SK-N-SH (cell line): ENCODE measurements at regions not wholly inside any gene's neighbourhood (a gene's known extent, or its start where the extent isn't known, plus 50 kb on each side); places are given as distances from the start of the nearest gene placed in this dataset.

Source experiments
- CTCF ChIA-PET: fragments of 300-600, 350-600 bp; formaldehyde crosslinking; extraction: SDS; loops from one replicate; lab custom pipeline; 2021; lab: Yijun Ruan, JAX
- POLR2A ChIA-PET: fragments of 350-600 bp; sonication (Branson Sonifier 250); formaldehyde crosslinking; extraction: SDS; loops from one replicate; lab custom pipeline; 2020; ENCODE audit warnings: antibody characterized with exemption, inconsistent platforms; lab: Yijun Ruan, JAX
- DNase-seq: peaks from one replicate; pipeline ENCODE4 v3.0.0; 2012
- H2AFZ ChIP-seq: fragments of 200-600 bp; sonication (generic); 2 replicates; pipeline ENCODE4 v1.8.1; 2016; ENCODE audit warnings: antibody characterized with exemption, mild to moderate bottlenecking, low read depth
- H3F3A ChIP-seq: fragments of 200-600 bp; sonication (generic); replicated peaks from 2 replicates; pipeline ENCODE3; 2016; ENCODE audit warnings: antibody characterized with exemption, mild to moderate bottlenecking; ENCODE audit not compliant: insufficient read depth
- H3K27ac ChIP-seq, 2 experiments: fragments of 200-500 bp in 1 of 2; fragments of 200-600 bp in 1 of 2; sonication (Bioruptor generic) in 1 of 2; sonication (generic), shearing (Covaris generic) in 1 of 2; 2 replicates each; pipeline versions ENCODE4 v1.5.1 to v1.6.1; 2014 to 2016; ENCODE audit warnings: low read depth in 2 of 2, inconsistent platforms in 1 of 2, low read length in 1 of 2, mild to moderate bottlenecking in 1 of 2, mixed read lengths in 1 of 2
- H3K27me3 ChIP-seq: fragments of 200-600 bp; sonication (generic), shearing (Covaris generic); 2 replicates; pipeline ENCODE4 v1.6.1; 2016; ENCODE audit warnings: mixed run types; ENCODE audit not compliant: insufficient read depth
- H3K36me3 ChIP-seq, 2 experiments: fragments of 200-500 bp in 1 of 2; fragments of 200-600 bp in 1 of 2; sonication (Bioruptor generic) in 1 of 2; sonication (generic) in 1 of 2; replicated peaks in 1 of 2; 2 replicates each; pipeline versions ENCODE3 to v1.5.1; 2014 to 2016; ENCODE audit warnings: low read length in 1 of 2, mild to moderate bottlenecking in 1 of 2; ENCODE audit not compliant: insufficient read depth in 2 of 2, control insufficient read depth in 1 of 2
- H3K4me1 ChIP-seq, 2 experiments: fragments of 200-500 bp in 1 of 2; fragments of 200-600 bp in 1 of 2; sonication (Bioruptor generic) in 1 of 2; sonication (generic), shearing (Covaris generic) in 1 of 2; 2 replicates each; pipeline versions ENCODE4 v1.5.1 to v1.6.1; 2014 to 2016; ENCODE audit warnings: low read depth in 1 of 2, low read length in 1 of 2, mixed run types in 1 of 2; ENCODE audit not compliant: insufficient read depth in 2 of 2, control insufficient read depth in 1 of 2
- H3K4me2 ChIP-seq: fragments of 200-600 bp; sonication (generic), shearing (Covaris generic); 2 replicates; pipeline ENCODE4 v1.6.1; 2017; ENCODE audit warnings: mixed run types
- H3K4me3 ChIP-seq, 2 experiments: fragments of 200-500 bp in 1 of 2; fragments of 200-600 bp in 1 of 2; sonication (Bioruptor generic) in 1 of 2; sonication (generic), shearing (Covaris generic) in 1 of 2; 2 replicates each; pipeline versions ENCODE4 v1.5.1 to v1.8.1; 2014 to 2016; ENCODE audit warnings: low read depth in 2 of 2, inconsistent platforms in 1 of 2, low read length in 1 of 2, mild to moderate bottlenecking in 1 of 2, mixed read lengths in 1 of 2, moderate library complexity in 1 of 2
- H3K79me2 ChIP-seq: fragments of 200-600 bp; sonication (generic); 2 replicates; pipeline ENCODE4 v1.8.1; 2017; ENCODE audit warnings: mild to moderate bottlenecking; ENCODE audit not compliant: insufficient read depth
- H3K9ac ChIP-seq: fragments of 200-600 bp; sonication (generic); 2 replicates; pipeline ENCODE4 v1.6.1; 2017; ENCODE audit warnings: mixed run types
- H3K9me2 ChIP-seq: fragments of 200-600 bp; sonication (generic); 2 replicates; pipeline ENCODE4 v1.6.1; 2017; ENCODE audit warnings: mixed run types
- H3K9me3 ChIP-seq: fragments of 200-600 bp; sonication (generic); 2 replicates; pipeline ENCODE4 v1.6.1; 2017; ENCODE audit warnings: mixed run types, mild to moderate bottlenecking, moderate library complexity
- H4K20me1 ChIP-seq: fragments of 200-600 bp; sonication (generic); 2 replicates; pipeline ENCODE4 v1.6.1; 2017; ENCODE audit warnings: mild to moderate bottlenecking, mixed run types; ENCODE audit not compliant: insufficient read depth
- ELF1 ChIP-seq: IDR thresholded peaks from 2 replicates; pipeline ENCODE4 v1.4.0; 2012
- EP300 ChIP-seq, 2 experiments: IDR thresholded peaks; 2 replicates each; pipeline versions ENCODE4 v1.4.0 to v1.6.1; 2012; ENCODE audit warnings: borderline replicate concordance in 1 of 2, low read depth in 1 of 2, low read length in 1 of 2
- EZH2phosphoT487 ChIP-seq: fragments of 200-600 bp; sonication (generic); IDR thresholded peaks from 2 replicates; pipeline ENCODE4 v1.6.1; 2017; ENCODE audit warnings: low read depth, mixed run types, mild to moderate bottlenecking, antibody characterized with exemption, moderate library complexity, borderline replicate concordance
- FOSL2 ChIP-seq: IDR thresholded peaks from 2 replicates; pipeline ENCODE4 v1.4.0; 2012; ENCODE audit warnings: low read depth, mild to moderate bottlenecking, moderate library complexity, borderline replicate concordance
- GATA2 ChIP-seq: sonication (generic); formaldehyde crosslinking; IDR thresholded peaks from 2 replicates; pipeline ENCODE4 v1.5.0; 2020; ENCODE audit warnings: mild to moderate bottlenecking, missing genetic modification reagents
- NFIC ChIP-seq: IDR thresholded peaks from 2 replicates; pipeline ENCODE4 v1.4.0; 2012; ENCODE audit warnings: borderline replicate concordance
- POLR2AphosphoS5 ChIP-seq: IDR thresholded peaks from 2 replicates; pipeline ENCODE4 v1.6.1; 2012; ENCODE audit warnings: low read depth, low read length
- RAD21 ChIP-seq: IDR thresholded peaks from 2 replicates; pipeline ENCODE4 v1.6.1; 2012; ENCODE audit warnings: mild to moderate bottlenecking, low read length
- SMC3 ChIP-seq: IDR thresholded peaks from 2 replicates; pipeline ENCODE4 v1.6.1; 2012; ENCODE audit warnings: low read depth, low read length, improper control_type of control experiment
- TAF1 ChIP-seq: IDR thresholded peaks from 2 replicates; pipeline ENCODE4 v1.6.1; 2012; ENCODE audit warnings: low read depth, mild to moderate bottlenecking, low read length, moderate library complexity, borderline replicate concordance
- TCF12 ChIP-seq: IDR thresholded peaks from 2 replicates; pipeline ENCODE4 v1.4.0; 2012
- TEAD4 ChIP-seq: IDR thresholded peaks from 2 replicates; pipeline ENCODE4 v1.4.0; 2012; ENCODE audit warnings: mild to moderate bottlenecking, borderline replicate concordance; ENCODE audit not compliant: insufficient read depth
- USF2 ChIP-seq: fragments of 150-350 bp; IDR thresholded peaks from 2 replicates; pipeline ENCODE4 v1.6.1; 2017; ENCODE audit warnings: antibody characterized with exemption, low read length, low read depth, borderline replicate concordance
- WGBS: methylation state at CpG from one replicate; pipeline ENCODE4 v1.1.6; 2017; ENCODE audit warnings: low lambda C conversion rate; 5-methylcytosine and 5-hydroxymethylcytosine counted together
- TF ChIP-seq, protein P1 (sequence below): IDR thresholded peaks from 2 replicates; pipeline ENCODE4 v1.4.0; 2012; ENCODE audit warnings: low read depth, borderline replicate concordance
- TF ChIP-seq, protein P2 (sequence below): IDR thresholded peaks from 2 replicates; pipeline ENCODE4 v1.4.0; 2012; ENCODE audit warnings: low read depth, borderline replicate concordance

DNA sequence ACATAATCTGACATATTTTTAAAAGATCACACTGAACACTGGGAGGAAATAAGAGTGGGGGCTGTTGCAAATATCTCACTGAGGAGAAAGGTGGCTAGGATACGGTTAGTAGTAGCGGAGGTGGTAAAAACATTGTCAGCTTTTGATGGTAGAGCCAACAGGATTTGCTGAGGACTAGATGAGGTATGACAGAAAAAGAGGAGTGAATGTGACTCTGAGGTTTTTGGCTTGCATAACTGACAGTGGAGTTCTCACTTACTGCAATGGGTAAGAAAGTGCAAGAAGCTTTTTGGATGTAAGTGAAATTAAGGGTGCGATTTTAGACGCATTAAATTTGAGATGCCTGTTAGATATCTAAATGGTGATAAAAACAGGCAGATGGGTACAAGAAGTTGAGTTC lies 102.0 kb upstream of the MBL2 start:
- H3K36me3 ChIP-seq: no peaks in the 10 kb centered on the region
- H3K4me2 ChIP-seq: no peak overlapping the region
- TF ChIP-seq ELF1 (no peak), POLR2AphosphoS5 (no peak), NFIC (no peak), GATA2 (CRISPR knock-in tag) (no peak), EP300 (IDR thresholded peaks at IDR 0.05; ENCODE audit: borderline replicate concordance in 1 of 2, low read depth in 1 of 2, low read length in 1 of 2) (no peak), RAD21 (no peak), FOSL2 (no peak), SMC3 (no peak), EZH2phosphoT487 (no peak), TAF1 (no peak), TEAD4 (no peak), TCF12 (no peak), USF2 (no peak)
- TF ChIP-seq, protein P1, sequence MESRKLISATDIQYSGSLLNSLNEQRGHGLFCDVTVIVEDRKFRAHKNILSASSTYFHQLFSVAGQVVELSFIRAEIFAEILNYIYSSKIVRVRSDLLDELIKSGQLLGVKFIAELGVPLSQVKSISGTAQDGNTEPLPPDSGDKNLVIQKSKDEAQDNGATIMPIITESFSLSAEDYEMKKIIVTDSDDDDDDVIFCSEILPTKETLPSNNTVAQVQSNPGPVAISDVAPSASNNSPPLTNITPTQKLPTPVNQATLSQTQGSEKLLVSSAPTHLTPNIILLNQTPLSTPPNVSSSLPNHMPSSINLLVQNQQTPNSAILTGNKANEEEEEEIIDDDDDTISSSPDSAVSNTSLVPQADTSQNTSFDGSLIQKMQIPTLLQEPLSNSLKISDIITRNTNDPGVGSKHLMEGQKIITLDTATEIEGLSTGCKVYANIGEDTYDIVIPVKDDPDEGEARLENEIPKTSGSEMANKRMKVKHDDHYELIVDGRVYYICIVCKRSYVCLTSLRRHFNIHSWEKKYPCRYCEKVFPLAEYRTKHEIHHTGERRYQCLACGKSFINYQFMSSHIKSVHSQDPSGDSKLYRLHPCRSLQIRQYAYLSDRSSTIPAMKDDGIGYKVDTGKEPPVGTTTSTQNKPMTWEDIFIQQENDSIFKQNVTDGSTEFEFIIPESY: no peak
- TF ChIP-seq, protein P2, sequence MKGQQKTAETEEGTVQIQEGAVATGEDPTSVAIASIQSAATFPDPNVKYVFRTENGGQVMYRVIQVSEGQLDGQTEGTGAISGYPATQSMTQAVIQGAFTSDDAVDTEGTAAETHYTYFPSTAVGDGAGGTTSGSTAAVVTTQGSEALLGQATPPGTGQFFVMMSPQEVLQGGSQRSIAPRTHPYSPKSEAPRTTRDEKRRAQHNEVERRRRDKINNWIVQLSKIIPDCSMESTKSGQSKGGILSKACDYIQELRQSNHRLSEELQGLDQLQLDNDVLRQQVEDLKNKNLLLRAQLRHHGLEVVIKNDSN: no peak
- TF ChIP-seq, all 33 proteins: peak for 0
- H3K27me3 ChIP-seq: no peaks in the 10 kb centered on the region; the same call in 1 of the 2 replicates
- ChIA-PET CTCF (no interaction called here), POLR2A (no interaction called here)
- no peak overlapping the region for H3K4me3 ChIP-seq
- no peaks in the 10 kb centered on the region for H3K9me3 ChIP-seq
- 79% methylated on average over 4 of the region's 4 CpGs for WGBS
- peaks cover 0 to 3% of the 10 kb centered on the region in 2 experiments; a peak in 1 of 4 replicates for H3K4me1 ChIP-seq
- no peak for DNase-seq
- H3K9ac ChIP-seq: no peak overlapping the region
- H3K27ac ChIP-seq: no peak overlapping the region
- H3F3A ChIP-seq: no peaks in the 10 kb centered on the region
- no peaks in the 10 kb centered on the region for H3K9me2 ChIP-seq
- no peaks in the 10 kb centered on the region for H4K20me1 ChIP-seq
- H2AFZ ChIP-seq: no peak overlapping the region
- no peaks in the 10 kb centered on the region for H3K79me2 ChIP-seq
